ENCODE measurements at regions not wholly inside any gene's neighbourhood (a gene's known extent, or its start where the extent isn't known, plus 50 kb on each side); places are given as distances from the start of the nearest gene placed in this dataset.

DNA sequence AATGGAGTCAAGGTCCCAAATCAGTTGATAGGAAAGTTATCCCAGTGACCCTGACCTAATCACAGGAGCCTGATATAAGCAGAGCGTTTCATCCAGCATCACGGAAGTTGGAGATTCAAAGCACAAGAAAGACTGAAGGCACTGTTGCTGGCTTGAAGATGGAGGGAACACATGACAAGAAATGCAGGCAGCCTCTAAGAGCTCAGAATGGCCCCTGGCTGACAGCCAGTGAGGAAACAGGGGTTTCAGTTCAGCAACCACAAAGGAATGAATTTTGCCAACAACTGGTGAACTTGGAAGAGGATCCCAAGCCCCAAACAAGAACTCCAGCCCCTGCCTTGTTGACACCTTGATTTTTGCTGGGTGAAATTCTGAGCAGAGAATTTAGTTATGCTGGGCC, 778.5 kb downstream of the MAFB start:
- Histone ChIP-seq H3K36me3 (ENCODE audit: control insufficient read depth in 2 of 2, extremely low read depth in 1 of 2, insufficient read depth in 2 of 2, low read length in 2 of 2) (no peaks in the 10 kb centered on the region), H3K9ac (replicated peaks; ENCODE audit: extremely low read depth, insufficient read depth, low read length) (no peak overlapping the region), H3K9me3 (replicated peaks; ENCODE audit: control insufficient read depth, insufficient read depth, low read length) (no peaks in the 10 kb centered on the region), H2AFZ (ENCODE audit: low read depth, low read length) (no peak overlapping the region), H3K4me3 (replicated peaks in 1 of 3; ENCODE audit: insufficient read depth in 1 of 3, low read depth in 1 of 3, low read length in 3 of 3) (no peak overlapping the region), H3K27me3 (ENCODE audit: control insufficient read depth in 2 of 2, insufficient read depth in 2 of 2, low read length in 2 of 2) (no peaks in the 10 kb centered on the region), H3K4me2 (ENCODE audit: insufficient read depth, low read length) (no peak overlapping the region), H3K9me1 (replicated peaks; ENCODE audit: control insufficient read depth, extremely low read depth, insufficient read depth, low read length) (no peaks in the 10 kb centered on the region), H3K4me1 (ENCODE audit: control insufficient read depth, extremely low read depth, insufficient read depth, low read length) (no peaks in the 10 kb centered on the region), H3K79me2 (ENCODE audit: control insufficient read depth, insufficient read depth, low read length) (no peaks in the 10 kb centered on the region), H4K20me1 (replicated peaks; ENCODE audit: control insufficient read depth, extremely low read depth, insufficient read depth, low read length) (no peaks in the 10 kb centered on the region), H3K27ac (ENCODE audit: insufficient read depth, low read depth, low read length) (no peak overlapping the region)
- POLR2A ChIA-PET: no interaction called here
- DNase-seq (ENCODE audit: low read depth, low spot score) (no peak), FAIRE-seq (no peak)
- TF ChIP-seq FOS (IDR thresholded peaks at IDR 0.05; ENCODE audit: borderline replicate concordance, insufficient read depth, low read length) (no peak), POLR2AphosphoS5 (IDR thresholded peaks at IDR 0.05; ENCODE audit: insufficient read depth, low read depth, low read length) (no peak), JUN (IDR thresholded peaks at IDR 0.05; ENCODE audit: borderline replicate concordance, insufficient read depth, insufficient read length, low read depth) (no peak), POLR2A (IDR thresholded peaks at IDR 0.05; ENCODE audit: low read depth, low read length) (no peak), EZH2 (IDR thresholded peaks at IDR 0.05; ENCODE audit: borderline replicate concordance, low read depth, low read length, severe bottlenecking) (no peak), GATA2 (IDR thresholded peaks at IDR 0.05; ENCODE audit: insufficient read depth, insufficient read length, low read depth, low read length) (no peak), MYC (IDR thresholded peaks at IDR 0.05; ENCODE audit: low read depth, low read length) (no peak)
- TF ChIP-seq, protein P1, sequence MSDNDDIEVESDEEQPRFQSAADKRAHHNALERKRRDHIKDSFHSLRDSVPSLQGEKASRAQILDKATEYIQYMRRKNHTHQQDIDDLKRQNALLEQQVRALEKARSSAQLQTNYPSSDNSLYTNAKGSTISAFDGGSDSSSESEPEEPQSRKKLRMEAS (IDR thresholded peaks at IDR 0.05; ENCODE audit: insufficient read depth, insufficient read length): no peak
- TF ChIP-seq, protein P2, sequence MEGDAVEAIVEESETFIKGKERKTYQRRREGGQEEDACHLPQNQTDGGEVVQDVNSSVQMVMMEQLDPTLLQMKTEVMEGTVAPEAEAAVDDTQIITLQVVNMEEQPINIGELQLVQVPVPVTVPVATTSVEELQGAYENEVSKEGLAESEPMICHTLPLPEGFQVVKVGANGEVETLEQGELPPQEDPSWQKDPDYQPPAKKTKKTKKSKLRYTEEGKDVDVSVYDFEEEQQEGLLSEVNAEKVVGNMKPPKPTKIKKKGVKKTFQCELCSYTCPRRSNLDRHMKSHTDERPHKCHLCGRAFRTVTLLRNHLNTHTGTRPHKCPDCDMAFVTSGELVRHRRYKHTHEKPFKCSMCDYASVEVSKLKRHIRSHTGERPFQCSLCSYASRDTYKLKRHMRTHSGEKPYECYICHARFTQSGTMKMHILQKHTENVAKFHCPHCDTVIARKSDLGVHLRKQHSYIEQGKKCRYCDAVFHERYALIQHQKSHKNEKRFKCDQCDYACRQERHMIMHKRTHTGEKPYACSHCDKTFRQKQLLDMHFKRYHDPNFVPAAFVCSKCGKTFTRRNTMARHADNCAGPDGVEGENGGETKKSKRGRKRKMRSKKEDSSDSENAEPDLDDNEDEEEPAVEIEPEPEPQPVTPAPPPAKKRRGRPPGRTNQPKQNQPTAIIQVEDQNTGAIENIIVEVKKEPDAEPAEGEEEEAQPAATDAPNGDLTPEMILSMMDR (IDR thresholded peaks at IDR 0.05; ENCODE audit: extremely low read depth in 1 of 2, insufficient read depth in 1 of 2, low read depth in 1 of 2, low read length in 2 of 2): no peak
- intact Hi-C loops (cut with micrococcal nuclease) (no loop called here), dilution Hi-C loops (cut with MboI; ENCODE audit: extremely low pct_ligation_motif_present, low sequenced_read_pairs) (no loop called here)
- CTCF ChIA-PET: no interaction called here
- no TSS peak for BruUV-seq (replicated peaks)
